Activated CD8-positive, alpha-beta T cell treated with anti-CD3 and anti-CD28 coated beads for 36 hours (primary cell): ENCODE measurements at regions not wholly inside any gene's neighbourhood (a gene's known extent, or its start where the extent isn't known, plus 50 kb on each side); places are given as distances from the start of the nearest gene placed in this dataset.

ENCODE experiments used
- ATAC-seq: fragments of 200-7000 bp; cut with Tn5 transposase; one replicate; pipeline ENCODE4 v1.10.0; 2021; ENCODE audit warnings: mild to moderate bottlenecking, moderate library complexity
- CTCF ChIA-PET: fragments of 350-600 bp; sonication (Branson Sonifier 250); formaldehyde crosslinking; loops from one replicate; lab custom pipeline; 2021; ENCODE audit warnings: antibody characterized with exemption; lab: Charles Lee
- POLR2A ChIA-PET: fragments of 350-600 bp; sonication (Branson Sonifier 250); formaldehyde crosslinking; loops from one replicate; lab custom pipeline; 2021; ENCODE audit warnings: antibody characterized with exemption; lab: Charles Lee
- DNase-seq: peaks from one replicate; pipeline ENCODE4 v3.0.0-alpha.2; 2020
- H3K27ac Mint-ChIP-seq: one replicate; pipeline ENCODE4 v1.8.0; 2021; ENCODE audit warnings: mild to moderate bottlenecking, mixed read lengths
- H3K27me3 Mint-ChIP-seq: one replicate; pipeline ENCODE4 v1.8.0; 2021; ENCODE audit warnings: mixed read lengths
- H3K36me3 Mint-ChIP-seq: one replicate; pipeline ENCODE4 v1.8.0; 2021; ENCODE audit warnings: low read depth, mixed read lengths
- H3K4me1 Mint-ChIP-seq: one replicate; pipeline ENCODE4 v1.8.0; 2021; ENCODE audit warnings: low read depth, mixed read lengths
- H3K4me3 Mint-ChIP-seq: one replicate; pipeline ENCODE4 v1.8.0; 2021; ENCODE audit warnings: mild to moderate bottlenecking, moderate library complexity, mixed read lengths
- H3K9me3 Mint-ChIP-seq: one replicate; pipeline ENCODE4 v1.8.0; 2021; ENCODE audit warnings: mixed read lengths
- CTCF ChIP-seq: fragments of 200-600 bp; IDR thresholded peaks from one replicate; pipeline ENCODE4 v1.8.0; 2022; ENCODE audit warnings: antibody characterized with exemption, mild to moderate bottlenecking
- intact Hi-C: fragments of 100-400 bp; cut with micrococcal nuclease; formaldehyde crosslinking; loops from one replicate; pipeline ENCODE4 v1.10.0; 2022

GRCh38 chr3:34919025-34919424, 720.3 kb upstream of the ARPP21 start:
- no peak for TF ChIP-seq CTCF
- H3K4me3 Mint-ChIP-seq: no peak overlapping the region
- no peaks in the 10 kb centered on the region for H3K36me3 Mint-ChIP-seq
- ChIA-PET CTCF (interaction anchor here (1.0 kb wide), 1 partner anchor 9 kb away, joined by 3 read pairs; no protein-coding TSS in a partner anchor), POLR2A (no interaction called here)
- H3K9me3 Mint-ChIP-seq: peaks cover 2% of the 10 kb centered on the region
- DNase-seq (no peak), ATAC-seq (no peak)
- no peaks in the 10 kb centered on the region for H3K4me1 Mint-ChIP-seq
- intact Hi-C loops: no loop called here
- no peak overlapping the region for H3K27ac Mint-ChIP-seq
- no peaks in the 10 kb centered on the region for H3K27me3 Mint-ChIP-seq

DNA sequence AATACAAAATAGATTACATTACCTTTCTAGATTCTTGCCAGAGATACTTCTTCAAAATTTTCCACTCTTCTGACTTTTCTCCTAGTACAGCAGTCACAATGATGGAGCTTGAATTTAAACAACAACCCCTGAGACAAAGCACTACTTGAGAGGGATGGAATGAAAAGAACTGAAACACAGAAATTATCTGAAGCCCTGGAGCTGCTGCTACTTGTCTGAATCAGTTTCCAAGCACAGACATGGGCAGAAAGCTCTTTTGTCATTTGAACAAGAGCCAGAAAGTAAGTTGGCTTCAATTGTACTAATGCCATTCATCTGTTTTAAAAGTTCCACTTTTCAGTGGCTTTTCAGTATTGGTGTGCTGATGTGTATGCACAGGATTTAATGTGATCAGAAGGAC, 718.5 kb upstream of the ARPP21 start:
- ChIA-PET CTCF (no interaction called here), POLR2A (no interaction called here)
- H3K4me1 Mint-ChIP-seq: no peaks in the 10 kb centered on the region
- no peak overlapping the region for H3K4me3 Mint-ChIP-seq
- ATAC-seq: no peak
- H3K36me3 Mint-ChIP-seq: no peaks in the 10 kb centered on the region
- no peak for DNase-seq
- intact Hi-C loops: no loop called here
- H3K27me3 Mint-ChIP-seq: no peaks in the 10 kb centered on the region
- TF ChIP-seq CTCF: no peak
- H3K9me3 Mint-ChIP-seq: peaks cover 2% of the 10 kb centered on the region
- H3K27ac Mint-ChIP-seq: no peak overlapping the region

GRCh38 chr3:34924961-34925360, 714.4 kb upstream of the ARPP21 start:
- TF ChIP-seq CTCF: no peak
- Mint-ChIP-seq H3K9me3 (peaks cover 3% of the 10 kb centered on the region), H3K4me3 (no peak overlapping the region), H3K27ac (no peak overlapping the region), H3K27me3 (peaks cover 2% of the 10 kb centered on the region), H3K36me3 (no peaks in the 10 kb centered on the region), H3K4me1 (no peaks in the 10 kb centered on the region)
- POLR2A ChIA-PET: no interaction called here
- DNase-seq: no peak
- CTCF ChIA-PET: no interaction called here
- no peak for ATAC-seq
- intact Hi-C loops: no loop called here

- CTCF ChIA-PET: no interaction called here
- POLR2A ChIA-PET: no interaction called here
- no peaks in the 10 kb centered on the region for H3K4me1 Mint-ChIP-seq
- DNase-seq: no peak
- peaks cover 2% of the 10 kb centered on the region for H3K27me3 Mint-ChIP-seq
- ATAC-seq: no peak
- no peak overlapping the region for H3K27ac Mint-ChIP-seq
- no peak for TF ChIP-seq CTCF
- H3K36me3 Mint-ChIP-seq: no peaks in the 10 kb centered on the region
- peaks cover 4% of the 10 kb centered on the region for H3K9me3 Mint-ChIP-seq
- no peak overlapping the region for H3K4me3 Mint-ChIP-seq
- intact Hi-C loops: no loop called here
Observed at GRCh38 chr3:34925851-34926250, 713.5 kb upstream of the ARPP21 start.

GRCh38 chr3:34929036-34929435, 710.3 kb upstream of the ARPP21 start:
- H3K4me3 Mint-ChIP-seq: no peak overlapping the region
- ATAC-seq (no peak), DNase-seq (no peak)
- peaks cover 11% of the 10 kb centered on the region for H3K9me3 Mint-ChIP-seq
- no peak overlapping the region for H3K27ac Mint-ChIP-seq
- intact Hi-C loops: no loop called here
- H3K36me3 Mint-ChIP-seq: no peaks in the 10 kb centered on the region
- H3K4me1 Mint-ChIP-seq: no peaks in the 10 kb centered on the region
- CTCF ChIA-PET: no interaction called here
- TF ChIP-seq CTCF: no peak
- peaks cover 2% of the 10 kb centered on the region for H3K27me3 Mint-ChIP-seq
- POLR2A ChIA-PET: no interaction called here
